ENCODE measurements at regions not wholly inside any gene's neighbourhood (a gene's known extent, or its start where the extent isn't known, plus 50 kb on each side); places are given as distances from the start of the nearest gene placed in this dataset.

- TF ChIP-seq CTCF (conservative IDR thresholded peaks at IDR 0.05 in 1 of 2, IDR thresholded peaks at IDR 0.05 in 1 of 2; ENCODE audit: extremely low read depth in 1 of 2, insufficient read depth in 1 of 2, low read depth in 1 of 2, low read length in 2 of 2) (no peak), EZH2 (IDR thresholded peaks at IDR 0.05; ENCODE audit: borderline replicate concordance, low read length) (no peak)
Observed at GRCh38 chr15:87576486-87577176, 679.9 kb downstream of the NTRK3 start.

Measured in mammary epithelial cell (primary cell).